ENCODE measurements at regions not wholly inside any gene's neighbourhood (a gene's known extent, or its start where the extent isn't known, plus 50 kb on each side); places are given as distances from the start of the nearest gene placed in this dataset.
"Not testable (repeated sequence)": the region's sequence is repeated elsewhere in the genome, so short reads cannot be mapped to it uniquely, and the experiment has no call there.

- DNase-seq (ENCODE audit: low spot score) = no peak
- ATAC-seq (ENCODE audit: low FRiP score) = no peak
- no peak for TF ChIP-seq CTCF (IDR thresholded peaks at IDR 0.05)
These were observed 252.3 kb upstream of the CA10 start for GRCh38 chr17:52410781-52411180.

- DNase-seq (ENCODE audit: low spot score); ATAC-seq (ENCODE audit: low FRiP score): not testable (repeated sequence)
These were observed 250.7 kb upstream of the CA10 start for GRCh38 chr17:52409222-52409621.

GRCh38 chr17:52395308-52395707, 236.8 kb upstream of the CA10 start:
- TF ChIP-seq CTCF (IDR thresholded peaks at IDR 0.05) = no peak
- ATAC-seq (ENCODE audit: low FRiP score) (no peak), DNase-seq (ENCODE audit: low spot score) (no peak)

GRCh38 chr17:52390422-52390821, 231.9 kb upstream of the CA10 start:
- no peak for ATAC-seq (ENCODE audit: low FRiP score)
- no peak for TF ChIP-seq CTCF (IDR thresholded peaks at IDR 0.05)

GRCh38 chr17:52389632-52390031, 231.1 kb upstream of the CA10 start:
- ATAC-seq (ENCODE audit: low FRiP score) (peak; percentile 64), DNase-seq (ENCODE audit: low spot score) (no peak)
- no peak for TF ChIP-seq CTCF (IDR thresholded peaks at IDR 0.05)

More at GRCh38 chr17:52390422-52390821, 231.9 kb upstream of the CA10 start:
- no peak for DNase-seq (ENCODE audit: low spot score)

- DNase-seq (ENCODE audit: low spot score) = no peak
- no peak for TF ChIP-seq CTCF (IDR thresholded peaks at IDR 0.05)
- no peak for ATAC-seq (ENCODE audit: low FRiP score)
These were observed 230.4 kb upstream of the CA10 start for GRCh38 chr17:52388941-52389340.

- ATAC-seq (ENCODE audit: low FRiP score) = no peak
- no peak for TF ChIP-seq CTCF (IDR thresholded peaks at IDR 0.05)
- no peak for DNase-seq (ENCODE audit: low spot score)
These were observed 226.2 kb upstream of the CA10 start for GRCh38 chr17:52384695-52385094.
